C1 segment of cervical spinal cord (tissue), 14 donors: ENCODE measurements at regions not wholly inside any gene's neighbourhood (a gene's known extent, or its start where the extent isn't known, plus 50 kb on each side); places are given as distances from the start of the nearest gene placed in this dataset.

Source experiments
- DNase-seq, 14 donors: peaks; one replicate each; lab custom pipeline; 2025; lab: John Stamatoyannopoulos, UW

- no peak for DNase-seq
Observed at GRCh38 chr15:69576948-69577351, 124.3 kb downstream of the RPLP1 start.

GRCh38 chr15:69577397-69577796, 124.8 kb downstream of the RPLP1 start:
- no peak for DNase-seq

GRCh38 chr15:69578252-69578651, 125.6 kb downstream of the RPLP1 start:
- DNase-seq = no peak

GRCh38 chr15:69578787-69579583, 126.4 kb downstream of the RPLP1 start:
- DNase-seq = peak in 1 of 14 donors; percentile 9

GRCh38 chr15:69579950-69580618, 127.5 kb downstream of the RPLP1 start:
- no peak for DNase-seq

- DNase-seq = no peak
Observed at GRCh38 chr15:69583626-69584025, 131.0 kb downstream of the RPLP1 start.

GRCh38 chr15:69585937-69586336, 133.3 kb downstream of the RPLP1 start:
- DNase-seq = no peak

- no peak for DNase-seq
Observed at GRCh38 chr15:69586721-69587120, 134.1 kb downstream of the RPLP1 start.

- no peak for DNase-seq
Observed at GRCh38 chr15:69587723-69588426, 135.3 kb downstream of the RPLP1 start.

- DNase-seq = no peak
Observed at GRCh38 chr15:69590201-69590710, 137.6 kb downstream of the RPLP1 start.

- DNase-seq = no peak
Observed at GRCh38 chr15:69590932-69591524, 138.4 kb downstream of the RPLP1 start.

- DNase-seq = no peak
Observed at GRCh38 chr15:69591905-69592508, 139.4 kb downstream of the RPLP1 start.

- no peak for DNase-seq
Observed at GRCh38 chr15:69592954-69593353, 140.3 kb downstream of the RPLP1 start.

- no peak for DNase-seq
Observed at GRCh38 chr15:69593488-69593887, 140.9 kb downstream of the RPLP1 start.

GRCh38 chr15:69593981-69594966, 141.7 kb downstream of the RPLP1 start:
- DNase-seq = peak in 5 of 14 donors; percentile 7 to 62 (median 9)

- DNase-seq = peak in 8 of 14 donors; percentile 11 to 62 (median 39)
Observed at GRCh38 chr15:69595009-69595791, 142.6 kb downstream of the RPLP1 start.

GRCh38 chr15:69597061-69597592, 144.5 kb downstream of the RPLP1 start:
- no peak for DNase-seq

GRCh38 chr15:69599271-69599670, 146.7 kb downstream of the RPLP1 start:
- no peak for DNase-seq

- no peak for DNase-seq
Observed at GRCh38 chr15:69600556-69601085, 148.0 kb downstream of the RPLP1 start.
